ENCODE measurements at regions not wholly inside any gene's neighbourhood (a gene's known extent, or its start where the extent isn't known, plus 50 kb on each side); places are given as distances from the start of the nearest gene placed in this dataset.

DNA sequence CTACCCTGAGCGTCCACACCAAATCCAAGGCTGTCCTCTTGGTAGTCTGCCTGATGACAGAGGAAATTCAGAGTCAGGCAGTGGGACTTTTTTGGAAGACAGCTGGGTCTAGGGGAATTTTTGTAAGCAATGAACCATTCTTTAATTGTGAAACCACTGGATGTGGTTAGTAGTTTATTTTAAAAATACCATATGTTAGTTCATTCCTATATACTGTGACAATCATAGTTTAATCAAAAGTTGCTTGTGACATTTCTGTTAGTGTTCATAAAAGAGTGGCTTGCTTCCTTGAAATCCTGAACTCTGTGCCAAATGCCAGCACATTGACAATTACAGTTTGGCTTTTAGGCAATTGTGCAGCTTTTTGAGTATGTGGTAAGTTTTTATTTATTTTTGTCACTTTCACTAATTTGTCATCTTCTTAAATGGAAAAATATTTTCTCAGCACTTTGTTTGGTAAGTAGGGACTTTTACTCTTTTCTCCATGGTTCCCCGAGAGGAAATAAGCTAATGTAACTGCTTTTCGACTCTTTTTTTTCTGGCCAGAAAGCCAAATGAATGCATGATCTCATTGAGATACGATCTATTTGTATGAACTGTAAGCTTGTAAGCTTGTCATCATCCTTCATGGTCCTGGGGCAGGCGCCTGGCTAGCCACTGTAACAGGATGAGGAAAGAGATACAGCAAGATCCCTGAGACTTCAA is 72.6 kb upstream of the SLC4A4 start:
- H3K36me3 ChIP-seq (ENCODE audit: insufficient read depth, low read length) = no peaks in the 10 kb centered on the region
- no peak overlapping the region for H3K4me2 ChIP-seq (ENCODE audit: low read length)
- H4K20me1 ChIP-seq (ENCODE audit: insufficient read depth) = no peaks in the 10 kb centered on the region
- H3K9me2 ChIP-seq (ENCODE audit: insufficient read depth, low read length) = no peaks in the 10 kb centered on the region
- no peak overlapping the region for H3K4me3 ChIP-seq (ENCODE audit: low read length)
- no peaks in the 10 kb centered on the region for H3K27me3 ChIP-seq (ENCODE audit: insufficient read depth, low read depth, low read length)
- no peak overlapping the region for H3K9ac ChIP-seq (ENCODE audit: low read length)
- no peak overlapping the region for H3K27ac ChIP-seq (ENCODE audit: low read length)
- TF ChIP-seq EP300 (conservative IDR thresholded peaks at IDR 0.05; ENCODE audit: poor library complexity, severe bottlenecking) (no peak), SMC3 (conservative IDR thresholded peaks at IDR 0.05; ENCODE audit: poor library complexity) (no peak), POLR2AphosphoS5 (IDR thresholded peaks at IDR 0.05) (no peak), EZH2 (IDR thresholded peaks at IDR 0.05; ENCODE audit: borderline replicate concordance, insufficient read depth, low read length, poor library complexity, severe bottlenecking) (no peak)
- no peak overlapping the region for H2AFZ ChIP-seq (ENCODE audit: low read depth, low read length)
- H3K79me2 ChIP-seq (replicated peaks; ENCODE audit: insufficient read depth, low read length) = no peaks in the 10 kb centered on the region
- no peaks in the 10 kb centered on the region for H3K9me3 ChIP-seq (ENCODE audit: low read length)
- no peaks in the 10 kb centered on the region for H3F3A ChIP-seq (ENCODE audit: insufficient read depth, low read length, poor library complexity, severe bottlenecking)

DNA sequence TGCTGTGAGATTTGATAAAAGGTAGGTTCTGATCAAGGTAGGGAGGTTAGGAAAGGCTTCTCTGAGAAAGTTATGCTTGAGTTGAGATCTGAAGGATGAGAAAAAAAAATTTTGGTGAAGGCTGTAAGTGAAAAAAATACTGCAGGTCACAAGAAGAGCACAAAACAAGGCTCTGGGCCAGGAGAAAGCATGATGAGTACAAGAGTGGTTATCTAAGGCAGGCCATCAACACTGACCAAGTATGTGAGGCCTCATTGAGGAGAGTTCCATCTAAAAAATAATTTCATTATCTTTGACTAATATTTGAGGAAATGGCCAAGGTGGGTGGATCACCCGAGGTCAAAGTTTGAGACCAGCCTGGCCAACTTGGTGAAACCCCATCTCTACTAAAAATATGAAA is 71.6 kb upstream of the SLC4A4 start:
- no peak overlapping the region for H3K9ac ChIP-seq (ENCODE audit: low read length)
- H3K36me3 ChIP-seq (ENCODE audit: insufficient read depth, low read length) = no peaks in the 10 kb centered on the region

More for the DNA sequence above, 71.6 kb upstream of the SLC4A4 start:
- no peaks in the 10 kb centered on the region for H3F3A ChIP-seq (ENCODE audit: insufficient read depth, low read length, poor library complexity, severe bottlenecking)
- H3K4me3 ChIP-seq (ENCODE audit: low read length) = no peak overlapping the region
- H3K9me3 ChIP-seq (ENCODE audit: low read length) = no peaks in the 10 kb centered on the region
- no peaks in the 10 kb centered on the region for H4K20me1 ChIP-seq (ENCODE audit: insufficient read depth)
- no peak overlapping the region for H3K27ac ChIP-seq (ENCODE audit: low read length)
- H3K27me3 ChIP-seq (ENCODE audit: insufficient read depth, low read depth, low read length) = no peaks in the 10 kb centered on the region
- H3K9me2 ChIP-seq (ENCODE audit: insufficient read depth, low read length) = no peaks in the 10 kb centered on the region
- H2AFZ ChIP-seq (ENCODE audit: low read depth, low read length) = no peak overlapping the region
- H3K4me2 ChIP-seq (ENCODE audit: low read length) = no peak overlapping the region
- TF ChIP-seq EP300 (conservative IDR thresholded peaks at IDR 0.05; ENCODE audit: poor library complexity, severe bottlenecking) (no peak), TAF1 (IDR thresholded peaks at IDR 0.05; ENCODE audit: low read depth) (no peak), MXI1 (conservative IDR thresholded peaks at IDR 0.05; ENCODE audit: poor library complexity, severe bottlenecking) (no peak), SMC3 (conservative IDR thresholded peaks at IDR 0.05; ENCODE audit: poor library complexity) (no peak), REST (IDR thresholded peaks at IDR 0.05; ENCODE audit: borderline replicate concordance) (no peak), POLR2AphosphoS5 (IDR thresholded peaks at IDR 0.05) (no peak), RAD21 (conservative IDR thresholded peaks at IDR 0.05) (no peak), EZH2 (IDR thresholded peaks at IDR 0.05; ENCODE audit: borderline replicate concordance, insufficient read depth, low read length, poor library complexity, severe bottlenecking) (no peak)
- TF ChIP-seq, protein P1, sequence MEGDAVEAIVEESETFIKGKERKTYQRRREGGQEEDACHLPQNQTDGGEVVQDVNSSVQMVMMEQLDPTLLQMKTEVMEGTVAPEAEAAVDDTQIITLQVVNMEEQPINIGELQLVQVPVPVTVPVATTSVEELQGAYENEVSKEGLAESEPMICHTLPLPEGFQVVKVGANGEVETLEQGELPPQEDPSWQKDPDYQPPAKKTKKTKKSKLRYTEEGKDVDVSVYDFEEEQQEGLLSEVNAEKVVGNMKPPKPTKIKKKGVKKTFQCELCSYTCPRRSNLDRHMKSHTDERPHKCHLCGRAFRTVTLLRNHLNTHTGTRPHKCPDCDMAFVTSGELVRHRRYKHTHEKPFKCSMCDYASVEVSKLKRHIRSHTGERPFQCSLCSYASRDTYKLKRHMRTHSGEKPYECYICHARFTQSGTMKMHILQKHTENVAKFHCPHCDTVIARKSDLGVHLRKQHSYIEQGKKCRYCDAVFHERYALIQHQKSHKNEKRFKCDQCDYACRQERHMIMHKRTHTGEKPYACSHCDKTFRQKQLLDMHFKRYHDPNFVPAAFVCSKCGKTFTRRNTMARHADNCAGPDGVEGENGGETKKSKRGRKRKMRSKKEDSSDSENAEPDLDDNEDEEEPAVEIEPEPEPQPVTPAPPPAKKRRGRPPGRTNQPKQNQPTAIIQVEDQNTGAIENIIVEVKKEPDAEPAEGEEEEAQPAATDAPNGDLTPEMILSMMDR (IDR thresholded peaks at IDR 0.05; ENCODE audit: poor library complexity, severe bottlenecking) = no peak
- no peaks in the 10 kb centered on the region for H3K79me2 ChIP-seq (replicated peaks; ENCODE audit: insufficient read depth, low read length)

All from neural cell (in vitro differentiated cells).